ENCODE measurements at regions not wholly inside any gene's neighbourhood (a gene's known extent, or its start where the extent isn't known, plus 50 kb on each side); places are given as distances from the start of the nearest gene placed in this dataset.

DNA sequence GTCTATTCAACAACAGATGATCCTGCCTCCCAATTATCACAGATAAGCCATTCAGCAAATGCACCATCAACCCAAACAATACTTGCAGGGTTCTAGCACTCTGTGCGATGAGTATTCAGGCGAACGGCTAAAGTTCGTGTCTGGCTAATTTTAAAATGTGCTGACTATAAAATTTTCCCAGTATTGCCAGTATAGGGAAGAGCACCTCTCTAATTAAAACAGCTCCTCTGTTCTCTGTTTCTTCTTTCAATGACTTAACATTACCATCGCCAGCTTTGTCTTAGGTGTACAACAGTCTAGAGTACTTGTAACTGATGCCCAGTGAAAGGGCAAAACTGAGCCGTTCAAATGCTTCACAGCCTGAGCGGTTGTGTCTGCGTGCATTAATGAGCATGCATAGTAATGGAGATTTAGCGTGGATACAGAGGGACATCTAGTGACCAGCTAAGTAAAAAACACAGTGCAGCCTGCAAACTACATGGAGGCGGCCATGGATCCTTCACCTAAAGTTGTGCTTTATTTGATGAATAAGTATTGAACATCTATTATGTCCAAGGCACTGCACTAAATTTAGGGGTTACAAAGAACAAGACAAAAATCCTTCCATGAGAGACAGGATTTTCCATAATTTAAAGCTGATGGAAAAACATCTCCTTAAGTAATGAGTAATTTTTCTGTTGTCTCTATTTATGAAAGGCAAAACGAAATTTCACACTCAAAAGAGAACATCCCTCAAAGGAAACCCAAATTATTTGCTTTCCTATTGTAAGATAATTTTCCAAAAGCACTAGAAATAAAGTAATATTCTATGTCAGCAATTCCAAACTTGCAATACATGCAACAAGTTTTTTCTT is 120.0 kb downstream of the SETD4 start:
- in situ Hi-C loops (cut with HindIII; ENCODE audit: low sequenced_read_pairs), result no loop called here

DNA sequence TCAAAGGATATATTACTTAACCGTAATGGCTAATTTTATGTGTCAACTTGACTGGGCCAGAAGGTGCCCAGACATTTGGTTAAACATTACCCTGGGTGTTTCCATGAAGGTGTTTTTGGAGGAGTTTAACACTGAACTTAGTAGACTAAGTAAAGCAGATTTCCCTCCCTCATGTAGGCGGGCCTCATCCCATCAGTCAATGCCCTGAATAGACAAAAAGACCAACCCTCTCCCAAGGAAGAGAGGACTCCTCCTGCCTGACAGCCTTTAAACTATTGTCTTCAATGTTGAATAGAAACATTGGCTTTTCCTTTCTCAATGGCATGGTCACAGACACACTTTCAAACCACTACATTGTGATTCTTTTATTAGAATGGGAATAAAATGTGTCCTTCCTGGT is 121.9 kb downstream of the SETD4 start:
- in situ Hi-C loops (cut with HindIII; ENCODE audit: low sequenced_read_pairs), result no loop called here

DNA sequence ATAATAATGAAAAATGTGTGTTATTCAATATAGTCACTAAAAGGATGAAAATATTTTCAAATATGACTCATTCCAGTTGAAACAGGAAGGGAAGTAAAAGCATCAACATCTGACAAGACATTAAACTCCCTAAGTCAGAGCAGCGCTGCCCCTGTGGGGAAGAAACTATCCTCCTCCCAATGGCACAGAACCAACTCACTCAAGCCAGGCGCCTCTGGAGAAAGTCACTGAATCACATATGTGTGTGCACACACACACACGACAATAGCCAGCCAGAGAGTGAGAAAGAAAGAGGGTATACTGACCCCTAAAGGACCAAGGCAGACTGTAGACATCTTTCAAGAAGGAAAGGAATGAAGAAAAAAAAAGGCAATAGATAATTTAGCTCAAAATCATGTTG is 126.9 kb downstream of the SETD4 start:
- in situ Hi-C loops (cut with HindIII; ENCODE audit: low sequenced_read_pairs), result no loop called here

DNA sequence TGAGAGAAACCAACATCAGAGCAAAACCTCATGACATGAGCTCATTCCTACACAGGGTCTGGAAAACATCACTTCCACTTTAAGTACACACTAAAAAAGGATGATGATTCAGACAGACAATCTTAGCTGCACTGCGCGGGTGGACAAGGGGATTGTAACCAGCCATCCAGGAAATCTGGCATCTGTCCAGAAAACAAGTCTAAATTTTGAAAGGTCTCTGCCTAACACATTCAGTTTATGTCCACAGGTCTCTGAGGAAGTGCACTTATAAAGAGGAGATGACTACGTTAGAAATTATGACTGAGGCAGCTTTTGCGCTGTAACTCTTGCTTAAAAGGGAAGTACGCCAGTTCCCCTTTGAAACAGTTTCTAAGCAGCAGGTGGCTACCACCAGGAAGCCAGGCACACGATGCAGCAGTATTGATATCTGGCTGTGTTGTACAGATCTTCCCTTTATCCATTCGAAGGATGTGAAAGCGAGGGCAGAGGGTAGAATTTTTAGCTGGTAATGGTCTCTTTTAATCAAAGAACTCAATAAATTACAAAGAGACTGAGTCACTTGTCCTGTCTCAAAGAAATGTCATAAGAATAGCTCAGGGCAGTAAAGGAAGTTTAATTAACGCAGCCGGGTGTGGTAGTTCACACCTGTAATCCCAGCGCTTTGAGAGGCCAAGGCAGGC is 128.0 kb downstream of the SETD4 start:
- in situ Hi-C loops (cut with HindIII; ENCODE audit: low sequenced_read_pairs), result no loop called here

DNA sequence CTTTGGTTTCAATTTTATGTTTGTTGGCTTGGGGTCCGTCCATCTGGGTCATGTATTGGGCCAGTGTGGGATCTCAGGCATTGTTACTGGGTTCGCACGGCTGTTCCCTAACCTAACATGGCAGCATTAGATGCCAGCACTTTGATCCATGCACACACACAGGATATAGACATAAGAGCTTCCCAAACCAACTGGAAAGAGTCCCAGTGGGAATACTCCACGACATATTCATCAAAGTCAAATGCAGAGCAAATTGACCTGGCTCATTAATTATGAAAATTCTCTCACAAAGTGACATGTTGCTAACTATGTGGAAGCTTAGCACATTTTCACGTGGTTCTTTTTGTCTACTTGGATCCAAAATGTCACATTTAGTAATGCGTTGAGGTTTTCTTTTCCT is 130.4 kb downstream of the SETD4 start:
- in situ Hi-C loops (cut with HindIII; ENCODE audit: low sequenced_read_pairs), result no loop called here

DNA sequence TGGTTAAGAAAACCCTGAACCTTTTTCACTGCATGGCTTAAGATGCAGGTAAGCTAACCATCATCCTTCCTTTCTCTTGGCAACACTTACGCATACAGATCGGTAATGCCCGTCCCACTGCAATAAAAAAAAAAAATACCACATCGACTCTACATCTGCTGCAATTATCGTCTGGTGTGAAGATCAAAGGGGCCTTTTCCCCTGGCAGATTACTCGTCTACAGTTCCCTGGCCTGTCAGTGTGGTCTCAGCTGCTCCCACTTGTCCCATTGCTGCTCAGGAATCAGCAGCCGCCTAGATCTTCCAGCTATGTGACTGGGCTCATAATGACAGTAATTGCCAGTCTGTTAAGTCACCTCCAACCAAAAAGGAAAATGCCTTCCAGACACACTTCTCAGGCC is 133.1 kb downstream of the SETD4 start:
- in situ Hi-C loops (cut with HindIII; ENCODE audit: low sequenced_read_pairs), result no loop called here

DNA sequence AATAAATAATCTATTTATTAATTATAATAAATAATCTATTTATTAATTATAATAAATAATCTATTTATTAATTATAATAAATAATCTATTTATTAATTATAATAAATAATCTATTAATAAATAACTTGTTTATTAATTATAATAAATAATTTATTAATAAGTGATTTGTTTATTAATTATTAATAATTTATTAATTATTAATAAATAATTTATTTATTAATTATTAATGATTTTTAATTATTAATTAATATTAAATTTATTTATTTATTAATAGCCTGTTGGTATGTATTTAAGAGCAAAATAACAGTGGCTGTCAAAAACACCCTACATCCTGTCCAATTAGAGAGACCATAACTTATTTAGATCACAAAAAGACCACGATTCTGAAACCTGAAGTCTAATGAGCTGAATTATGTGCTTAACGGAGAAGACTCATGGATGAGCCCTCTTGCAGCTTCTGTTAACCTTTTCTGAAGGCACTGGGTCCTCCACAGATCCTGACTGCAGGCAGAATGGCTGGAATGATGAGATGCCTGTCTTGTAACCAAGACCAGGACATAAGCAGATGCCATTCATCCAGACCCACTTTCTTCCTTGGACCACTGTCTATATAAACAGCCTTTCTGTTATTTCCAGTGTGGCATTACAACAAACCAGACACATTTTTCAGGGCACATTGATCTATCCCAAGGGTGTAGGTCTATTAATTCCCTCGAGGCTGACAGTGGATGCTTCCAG is 134.2 kb downstream of the SETD4 start:
- in situ Hi-C loops (cut with HindIII; ENCODE audit: low sequenced_read_pairs), result no loop called here

DNA sequence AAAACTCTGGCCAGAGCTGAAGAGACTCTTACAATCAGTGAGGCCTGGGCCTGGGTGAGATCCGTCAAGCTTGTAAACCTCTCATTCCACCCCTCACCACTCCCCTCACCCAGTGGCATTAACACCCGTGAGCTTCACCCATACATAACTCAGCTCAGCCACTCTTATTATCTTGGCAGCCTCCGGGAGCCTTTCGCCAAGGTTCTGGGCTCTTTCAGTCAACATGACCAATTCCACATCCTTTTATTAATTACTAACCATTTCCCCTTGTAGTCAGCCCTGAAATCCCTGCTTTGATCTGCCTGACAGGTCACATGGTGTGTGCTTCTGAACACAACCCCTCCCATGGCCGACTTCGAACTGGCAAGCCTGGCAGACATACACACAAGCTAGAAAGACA is 134.8 kb downstream of the SETD4 start:
- in situ Hi-C loops (cut with HindIII; ENCODE audit: low sequenced_read_pairs), result no loop called here

DNA sequence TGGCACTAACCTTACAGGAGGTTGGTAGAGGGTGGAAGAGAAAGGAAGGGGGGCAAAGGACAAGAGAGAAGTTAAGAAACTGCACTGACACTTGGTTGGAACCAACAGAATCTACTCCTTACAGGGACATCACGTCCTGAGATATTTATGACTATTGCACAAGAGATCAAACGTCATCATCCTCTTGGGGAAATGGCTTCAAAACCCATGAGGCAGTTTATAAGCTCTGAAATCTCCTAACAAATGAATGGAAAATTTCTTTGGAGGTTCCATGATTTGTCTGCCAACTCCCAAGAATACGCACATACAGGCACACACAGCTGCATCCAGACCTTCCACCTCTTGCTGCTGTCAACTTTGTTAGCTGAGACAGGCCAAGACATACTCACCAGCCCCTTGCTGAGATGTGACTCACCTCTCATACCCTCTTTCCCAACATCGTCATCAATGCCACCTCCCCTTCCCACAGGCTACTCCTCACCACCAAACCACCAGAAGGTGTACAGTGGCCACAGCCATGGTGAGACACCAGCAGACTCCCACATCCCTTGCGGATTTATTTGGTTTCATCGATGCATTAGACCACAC is 135.5 kb downstream of the SETD4 start:
- in situ Hi-C loops (cut with HindIII; ENCODE audit: low sequenced_read_pairs), result no loop called here

DNA sequence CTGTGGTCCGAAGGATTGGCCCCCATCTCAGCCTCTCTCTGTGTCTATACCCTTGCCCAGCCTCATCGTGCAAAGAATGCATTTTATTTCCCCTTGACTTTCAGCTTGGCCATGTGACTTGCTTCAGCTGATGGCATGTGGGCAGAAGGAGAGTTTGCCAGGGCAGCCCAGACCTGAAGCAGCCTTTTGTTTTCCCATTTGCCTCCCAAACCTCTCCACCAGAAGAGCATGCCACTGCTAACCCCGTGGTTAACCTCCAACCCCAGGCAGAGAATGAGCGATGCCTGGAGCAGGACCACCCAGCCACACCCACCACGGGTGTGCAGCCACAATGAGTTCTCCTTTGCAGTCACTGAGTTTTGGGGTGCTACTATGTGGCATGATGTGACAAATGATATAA is 136.4 kb downstream of the SETD4 start:
- in situ Hi-C loops (cut with HindIII; ENCODE audit: low sequenced_read_pairs), result no loop called here

DNA sequence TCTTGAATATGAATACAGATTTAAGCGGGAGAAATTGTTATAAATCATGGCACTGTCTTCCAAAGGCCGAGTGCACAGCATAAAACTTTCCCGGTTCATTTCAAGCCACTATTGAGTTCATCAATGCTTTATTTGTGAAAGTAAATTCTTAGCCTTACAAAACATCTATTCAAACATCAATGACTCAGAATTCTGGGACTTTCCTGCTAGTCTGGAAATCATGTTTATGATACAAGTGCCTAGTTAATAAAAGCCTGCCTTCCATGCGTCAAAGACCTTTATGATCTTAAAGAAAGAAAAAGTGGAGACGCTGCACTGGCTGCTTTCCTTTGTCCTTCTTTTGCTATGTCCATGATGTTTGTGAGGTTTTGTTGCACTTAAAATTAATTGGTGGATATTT is 137.7 kb downstream of the SETD4 start:
- in situ Hi-C loops (cut with HindIII; ENCODE audit: low sequenced_read_pairs), result no loop called here

DNA sequence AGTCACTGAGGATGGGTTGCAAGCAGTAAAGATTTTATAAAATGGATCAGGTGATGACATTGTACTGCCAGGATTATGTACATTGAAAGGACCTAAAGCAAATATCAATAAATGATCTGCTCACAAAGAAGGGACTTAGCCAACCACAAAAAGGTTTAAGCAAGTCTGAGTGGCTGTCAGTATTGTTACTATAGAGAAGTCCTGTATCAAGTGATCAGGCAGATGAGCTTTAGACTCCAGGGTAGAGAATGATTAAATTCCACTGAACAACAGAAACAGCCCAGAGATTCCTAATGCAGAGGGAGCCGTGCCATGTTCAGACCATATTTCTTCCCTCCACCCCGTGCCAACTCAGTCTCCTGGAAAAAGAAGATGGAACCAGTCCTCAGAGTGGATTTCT is 138.9 kb downstream of the SETD4 start:
- in situ Hi-C loops (cut with HindIII; ENCODE audit: low sequenced_read_pairs), result no loop called here

DNA sequence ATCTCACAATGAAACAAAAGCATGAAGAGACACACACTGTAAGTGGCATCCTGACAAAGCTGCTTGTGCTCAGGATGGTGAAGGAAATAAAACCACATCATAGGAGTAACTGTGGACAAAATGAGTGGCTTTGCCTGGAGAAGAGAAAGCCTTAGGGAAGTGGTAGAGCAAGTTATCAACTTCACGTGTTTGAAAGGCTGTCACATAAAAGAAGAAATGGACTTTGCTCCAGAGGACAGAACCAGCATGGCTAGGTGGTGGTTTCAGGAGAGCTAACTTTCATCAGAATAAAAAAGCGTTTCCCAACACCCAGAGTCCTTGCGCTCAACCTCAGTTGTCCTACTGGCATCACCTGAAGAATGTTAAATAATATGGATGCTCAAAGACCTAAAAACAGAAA is 139.9 kb downstream of the SETD4 start:
- in situ Hi-C loops (cut with HindIII; ENCODE audit: low sequenced_read_pairs), result no loop called here

DNA sequence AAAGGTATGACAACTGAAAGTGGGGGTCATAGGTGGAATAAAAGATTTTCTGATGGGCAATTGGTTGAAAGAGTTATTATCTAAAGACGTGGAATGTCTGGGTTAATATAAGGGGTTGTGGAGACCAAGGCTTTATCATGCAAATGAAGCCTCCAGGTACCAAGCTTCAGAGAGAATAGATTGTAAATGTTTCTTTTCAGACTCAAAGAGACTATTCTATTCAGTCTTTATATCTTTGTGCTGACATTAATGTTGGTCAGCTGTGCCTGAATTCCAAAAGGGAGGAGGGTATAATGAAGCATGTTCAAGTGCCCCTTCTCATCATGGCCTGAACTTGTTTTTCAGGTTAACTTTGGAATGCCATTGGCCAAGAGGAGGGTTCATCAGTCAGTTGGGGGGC is 145.3 kb downstream of the SETD4 start:
- in situ Hi-C loops (cut with HindIII; ENCODE audit: low sequenced_read_pairs), result no loop called here

DNA sequence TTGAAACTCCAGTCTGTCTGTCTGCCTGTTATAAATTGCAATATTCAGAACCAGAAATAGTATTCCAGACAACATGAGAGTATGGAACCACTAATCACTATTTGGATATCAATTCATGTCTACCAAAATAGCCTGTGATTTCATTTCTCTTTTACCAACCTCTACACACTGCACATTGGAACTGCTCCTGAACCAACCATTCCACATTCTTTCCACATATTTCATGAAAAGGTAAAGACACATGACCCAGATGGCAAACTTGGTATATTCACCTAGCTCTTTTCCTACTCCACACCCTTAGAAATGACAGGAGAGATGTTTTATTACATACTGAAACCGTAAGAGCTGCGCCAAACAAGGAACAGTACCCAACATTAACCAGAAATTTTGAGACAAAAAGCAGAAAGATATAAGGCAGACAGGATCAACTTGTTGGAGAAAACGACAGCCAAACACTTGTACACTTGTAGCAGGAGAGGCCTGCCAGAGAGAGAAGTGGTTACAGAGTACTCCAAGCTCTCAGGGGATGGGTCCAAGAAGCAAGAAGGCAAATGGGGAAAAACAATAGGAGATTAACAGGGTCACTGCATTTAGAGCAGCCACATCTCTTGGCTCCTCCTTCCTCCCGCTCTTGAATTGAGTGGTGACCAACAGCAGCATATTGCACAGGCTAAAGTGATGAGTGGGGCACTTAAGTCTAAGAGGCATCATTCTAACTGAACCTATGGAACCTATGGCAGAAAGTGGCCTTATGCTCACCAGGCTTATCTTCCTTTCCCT is 148.7 kb downstream of the SETD4 start:
- in situ Hi-C loops (cut with HindIII; ENCODE audit: low sequenced_read_pairs), result no loop called here

DNA sequence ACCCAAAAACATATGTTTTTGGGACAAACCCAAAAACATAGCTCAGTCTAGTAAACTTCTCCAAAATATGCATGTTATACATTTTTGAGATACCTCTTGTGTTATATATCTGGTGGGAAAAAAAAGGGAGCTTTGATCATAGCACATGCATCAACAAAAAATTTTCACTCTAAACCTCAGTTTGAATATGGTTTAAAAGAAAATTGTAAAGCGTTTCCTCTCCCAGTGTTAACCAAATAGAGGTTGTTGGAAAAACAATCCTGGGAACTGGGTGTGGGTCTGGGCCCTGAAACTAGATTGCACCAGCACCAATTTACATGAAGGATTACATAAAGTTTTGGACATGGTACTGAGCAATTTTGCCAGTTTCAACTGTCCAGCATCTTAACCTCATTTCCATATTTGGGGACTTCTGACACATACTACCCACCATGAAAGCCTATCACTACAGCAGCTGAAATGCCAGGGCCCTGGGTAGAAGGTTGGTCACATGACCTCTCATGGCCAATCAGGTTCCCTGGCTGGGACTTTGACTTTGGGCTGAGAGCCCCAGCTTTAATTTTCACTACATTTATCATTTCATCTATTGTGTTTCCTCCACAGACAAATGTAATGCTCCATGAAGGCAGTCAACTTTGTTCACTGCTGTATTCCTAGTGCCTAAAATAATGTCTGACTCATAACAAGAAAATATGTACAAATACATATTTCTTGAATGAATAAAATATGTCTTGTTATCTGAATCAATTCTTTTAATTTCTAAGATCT is 150.7 kb downstream of the SETD4 start:
- in situ Hi-C loops (cut with HindIII; ENCODE audit: low sequenced_read_pairs), result no loop called here

DNA sequence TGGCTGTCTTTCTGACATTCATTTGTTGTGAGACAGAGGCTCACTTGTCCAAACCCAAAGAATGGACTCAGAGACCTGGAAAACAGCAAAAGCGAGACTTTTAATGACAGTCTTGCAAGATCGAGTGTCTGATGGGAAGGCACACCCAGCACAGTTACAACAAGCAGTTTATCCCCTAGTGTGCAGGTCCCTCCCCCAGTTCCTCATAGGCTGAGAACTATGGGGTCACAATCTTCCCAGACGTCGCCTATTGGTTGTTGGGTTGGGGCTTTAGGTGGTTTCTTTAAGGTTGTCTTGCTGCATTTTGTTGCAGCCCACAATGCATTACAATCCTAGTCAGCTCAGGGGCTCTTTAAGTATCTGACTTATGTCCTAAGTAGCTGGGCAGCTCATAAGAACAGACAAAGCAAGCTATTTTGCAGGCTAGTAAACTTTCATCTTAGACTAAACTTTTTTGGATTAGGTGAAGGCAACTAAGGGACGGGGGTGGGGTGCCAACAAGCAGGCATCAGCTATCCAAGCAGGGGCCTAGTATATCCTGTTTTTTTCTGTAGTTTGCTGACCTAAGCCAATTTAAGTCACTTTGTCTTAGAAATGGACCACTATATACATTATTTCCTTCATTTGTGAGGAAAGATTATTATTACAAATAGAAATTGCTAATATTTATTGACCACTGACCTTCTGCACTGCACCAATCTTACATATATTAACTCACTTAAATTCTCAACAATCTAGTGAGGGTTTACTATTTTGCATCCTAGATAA is 151.8 kb downstream of the SETD4 start:
- in situ Hi-C loops (cut with HindIII; ENCODE audit: low sequenced_read_pairs), result no loop called here

DNA sequence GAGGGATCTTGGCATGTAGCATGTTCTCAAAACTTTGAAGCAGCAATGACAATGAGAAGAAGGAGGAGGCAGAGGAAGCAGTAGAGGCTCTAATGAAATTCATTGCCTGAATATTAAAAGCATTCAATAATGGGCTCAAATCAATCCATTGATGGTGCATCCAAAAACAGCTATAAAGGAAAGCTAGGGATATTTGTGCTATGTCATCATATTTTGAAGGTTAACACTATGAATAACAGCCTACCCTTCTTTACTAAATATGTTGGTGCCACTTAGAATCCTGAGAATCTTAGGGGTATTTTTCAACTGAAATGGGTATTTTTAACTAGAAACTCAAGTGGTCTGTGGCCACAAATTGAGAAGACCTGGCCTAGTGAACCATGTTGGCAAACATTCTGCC is 153.7 kb downstream of the SETD4 start:
- in situ Hi-C loops (cut with HindIII; ENCODE audit: low sequenced_read_pairs), result no loop called here

DNA sequence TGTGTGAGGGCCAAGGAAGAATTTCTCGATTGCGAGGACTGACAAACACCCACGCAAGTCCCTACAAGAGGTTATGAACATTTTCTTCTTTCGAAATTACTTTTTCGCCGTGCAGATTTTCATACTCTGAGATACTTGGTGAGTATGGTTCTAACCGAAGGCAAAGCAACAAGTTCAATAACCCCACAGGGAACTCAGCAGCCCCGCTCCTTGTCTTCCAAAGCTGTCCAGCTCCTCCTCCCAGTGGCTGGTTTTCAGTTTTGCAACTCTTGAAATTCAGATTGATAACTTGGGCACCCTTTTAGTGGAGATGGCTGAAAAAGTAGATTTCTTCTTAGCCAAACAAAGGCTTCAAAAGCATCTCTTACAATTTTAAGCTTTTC is 154.4 kb downstream of the SETD4 start:
- in situ Hi-C loops (cut with HindIII; ENCODE audit: low sequenced_read_pairs), result no loop called here
